ENCODE measurements at regions not wholly inside any gene's neighbourhood (a gene's known extent, or its start where the extent isn't known, plus 50 kb on each side); places are given as distances from the start of the nearest gene placed in this dataset.
"Not testable (repeated sequence)": the region's sequence is repeated elsewhere in the genome, so short reads cannot be mapped to it uniquely, and the experiment has no call there.

DNA sequence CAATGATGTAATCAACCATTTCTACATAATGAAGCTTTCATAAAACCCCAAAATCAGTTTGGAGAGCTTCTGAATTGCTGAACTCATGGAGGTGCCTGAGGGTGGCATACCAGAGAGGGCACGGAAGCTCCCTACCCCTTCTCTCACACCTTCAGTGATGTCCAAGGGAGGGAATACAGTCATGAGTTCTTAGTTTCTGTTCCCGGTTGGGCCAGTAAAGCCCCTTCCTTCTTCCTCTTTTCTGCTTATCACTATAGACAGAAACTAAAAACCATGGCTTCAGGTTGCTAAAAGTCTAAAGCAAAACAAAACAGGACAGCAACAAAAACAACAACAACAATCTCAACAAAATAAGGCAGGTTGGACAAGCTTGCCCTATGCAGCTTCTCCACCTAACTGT, 260.0 kb downstream of the SPATA31A6 start:
- TF ChIP-seq CTCF, POLR2A, EP300, POLR2AphosphoS5 (IDR thresholded peaks at IDR 0.05): not testable (repeated sequence)

Data from sigmoid colon (tissue), 4 donors.